GM23338 (cell line): ENCODE measurements at regions not wholly inside any gene's neighbourhood (a gene's known extent, or its start where the extent isn't known, plus 50 kb on each side); places are given as distances from the start of the nearest gene placed in this dataset.

ENCODE experiments used
- CTCF ChIP-seq, 2 experiments: fragments of 200-600 bp in 1 of 2; sonication (generic) in 1 of 2; conservative IDR thresholded peaks; 2 replicates each; pipeline versions ENCODE4 v1.5.1 to v1.6.1; 2016 to 2017; ENCODE audit warnings: antibody characterized with exemption in 2 of 2, low read depth in 2 of 2, mild to moderate bottlenecking in 2 of 2, moderate library complexity in 1 of 2
- ZNF331 ChIP-seq: fragments of 250-450 bp; sonication (Bioruptor Pico); IDR thresholded peaks from 2 replicates; pipeline ENCODE4 v1.5.0; 2020; ENCODE audit warnings: low read depth, mild to moderate bottlenecking, moderate library complexity

- TF ChIP-seq CTCF (conservative IDR thresholded peaks at IDR 0.05; ENCODE audit: low read depth in 2 of 2) (no peak), ZNF331 (CRISPR knock-in tag) (no peak)
Measured at GRCh38 chr15:38720893-38721567, 156.4 kb upstream of the RASGRP1 start.
